ENCODE measurements at regions not wholly inside any gene's neighbourhood (a gene's known extent, or its start where the extent isn't known, plus 50 kb on each side); places are given as distances from the start of the nearest gene placed in this dataset.

DNA sequence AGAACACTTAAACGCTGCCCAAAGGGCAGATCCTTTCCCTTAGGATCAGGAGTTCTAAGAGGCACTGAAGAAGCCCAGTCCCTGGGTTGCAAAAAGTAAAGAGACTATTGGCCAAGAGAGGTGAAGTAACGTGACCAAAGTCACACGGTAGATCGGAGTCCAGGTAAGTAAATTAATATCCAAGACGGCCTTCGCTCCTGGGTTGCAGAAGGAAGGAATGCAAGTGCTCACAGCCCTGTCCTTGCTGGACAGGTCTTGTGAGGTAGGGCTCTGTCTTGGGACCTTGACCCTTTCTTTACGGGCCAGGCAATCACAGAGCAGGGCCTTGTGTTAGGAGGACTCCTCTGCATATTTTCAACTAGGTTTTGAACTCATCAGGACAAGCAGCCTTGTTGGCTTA, 243.7 kb upstream of the PDE10A start:
- TF ChIP-seq ZNF263 (CRISPR knock-in tag; IDR thresholded peaks at IDR 0.05; ENCODE audit: low read depth) (no peak), FOXP1 (CRISPR knock-in tag; IDR thresholded peaks at IDR 0.05; ENCODE audit: borderline replicate concordance) (no peak), JUN (CRISPR knock-in tag; IDR thresholded peaks at IDR 0.05) (no peak), KAT7 (CRISPR knock-in tag; IDR thresholded peaks at IDR 0.05; ENCODE audit: borderline replicate concordance) (no peak), NFATC4 (CRISPR knock-in tag; IDR thresholded peaks at IDR 0.05) (no peak)
- TF ChIP-seq, protein P1, sequence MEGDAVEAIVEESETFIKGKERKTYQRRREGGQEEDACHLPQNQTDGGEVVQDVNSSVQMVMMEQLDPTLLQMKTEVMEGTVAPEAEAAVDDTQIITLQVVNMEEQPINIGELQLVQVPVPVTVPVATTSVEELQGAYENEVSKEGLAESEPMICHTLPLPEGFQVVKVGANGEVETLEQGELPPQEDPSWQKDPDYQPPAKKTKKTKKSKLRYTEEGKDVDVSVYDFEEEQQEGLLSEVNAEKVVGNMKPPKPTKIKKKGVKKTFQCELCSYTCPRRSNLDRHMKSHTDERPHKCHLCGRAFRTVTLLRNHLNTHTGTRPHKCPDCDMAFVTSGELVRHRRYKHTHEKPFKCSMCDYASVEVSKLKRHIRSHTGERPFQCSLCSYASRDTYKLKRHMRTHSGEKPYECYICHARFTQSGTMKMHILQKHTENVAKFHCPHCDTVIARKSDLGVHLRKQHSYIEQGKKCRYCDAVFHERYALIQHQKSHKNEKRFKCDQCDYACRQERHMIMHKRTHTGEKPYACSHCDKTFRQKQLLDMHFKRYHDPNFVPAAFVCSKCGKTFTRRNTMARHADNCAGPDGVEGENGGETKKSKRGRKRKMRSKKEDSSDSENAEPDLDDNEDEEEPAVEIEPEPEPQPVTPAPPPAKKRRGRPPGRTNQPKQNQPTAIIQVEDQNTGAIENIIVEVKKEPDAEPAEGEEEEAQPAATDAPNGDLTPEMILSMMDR (IDR thresholded peaks at IDR 0.05) = no peak
- TF ChIP-seq, protein P2, sequence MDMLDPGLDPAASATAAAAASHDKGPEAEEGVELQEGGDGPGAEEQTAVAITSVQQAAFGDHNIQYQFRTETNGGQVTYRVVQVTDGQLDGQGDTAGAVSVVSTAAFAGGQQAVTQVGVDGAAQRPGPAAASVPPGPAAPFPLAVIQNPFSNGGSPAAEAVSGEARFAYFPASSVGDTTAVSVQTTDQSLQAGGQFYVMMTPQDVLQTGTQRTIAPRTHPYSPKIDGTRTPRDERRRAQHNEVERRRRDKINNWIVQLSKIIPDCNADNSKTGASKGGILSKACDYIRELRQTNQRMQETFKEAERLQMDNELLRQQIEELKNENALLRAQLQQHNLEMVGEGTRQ (CRISPR knock-in tag; IDR thresholded peaks at IDR 0.05) = no peak
